Activated CD4-positive, alpha-beta T cell treated with anti-CD3 and anti-CD28 coated beads, Interleukin-2, Interleukin-6, amounts not matched to agents 100 ng/mL and 50 ng/mL, durations not matched to agents 16 hours and 8 hours (primary cell): ENCODE measurements at regions not wholly inside any gene's neighbourhood (a gene's known extent, or its start where the extent isn't known, plus 50 kb on each side); places are given as distances from the start of the nearest gene placed in this dataset.
A peak's percentile ranks its signal among the peaks of the same experiment; 100 is the strongest.

Experiments used
- DNase-seq: peaks from one replicate; pipeline ENCODE4 v3.0.0-alpha.2; 2020

DNA sequence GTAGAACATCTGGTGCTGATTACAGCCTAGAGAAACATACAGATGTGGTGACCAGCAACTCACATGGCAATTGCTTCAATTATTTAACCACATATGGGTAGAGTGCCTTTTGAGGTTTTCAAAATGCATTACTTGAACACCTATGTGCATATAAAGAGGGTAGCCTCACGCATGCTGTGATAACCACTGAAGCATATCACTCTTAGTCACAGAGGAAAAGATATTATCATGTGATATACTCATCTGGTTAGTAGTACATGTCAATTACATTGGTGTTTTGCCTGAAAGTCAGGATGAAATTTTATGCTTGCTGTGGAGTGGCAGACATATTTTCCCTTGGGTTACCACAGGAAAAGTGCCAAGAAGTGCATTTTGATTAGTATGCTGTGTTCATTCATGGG lies 459.3 kb upstream of the AGTR1 start:
- DNase-seq, result peak; percentile 3

DNA sequence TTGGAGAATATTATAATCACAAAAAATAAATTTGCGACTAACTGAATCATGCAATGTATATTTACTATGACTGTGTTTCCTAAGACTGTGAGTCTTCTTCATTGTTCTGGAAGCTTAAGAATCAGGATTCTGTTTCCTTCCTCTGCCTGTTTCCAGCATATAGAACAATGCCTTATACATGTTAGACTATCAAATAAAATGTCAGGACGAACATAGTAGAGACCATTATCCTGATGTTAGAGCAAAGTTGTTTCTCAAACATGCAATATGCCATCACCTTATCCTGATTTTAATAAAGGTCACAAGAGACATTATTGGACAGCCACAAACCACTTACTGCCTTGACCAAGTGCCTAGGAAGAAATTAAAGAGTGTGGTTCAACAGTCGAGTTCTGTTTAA lies 457.4 kb upstream of the AGTR1 start:
- DNase-seq, result no peak

DNA sequence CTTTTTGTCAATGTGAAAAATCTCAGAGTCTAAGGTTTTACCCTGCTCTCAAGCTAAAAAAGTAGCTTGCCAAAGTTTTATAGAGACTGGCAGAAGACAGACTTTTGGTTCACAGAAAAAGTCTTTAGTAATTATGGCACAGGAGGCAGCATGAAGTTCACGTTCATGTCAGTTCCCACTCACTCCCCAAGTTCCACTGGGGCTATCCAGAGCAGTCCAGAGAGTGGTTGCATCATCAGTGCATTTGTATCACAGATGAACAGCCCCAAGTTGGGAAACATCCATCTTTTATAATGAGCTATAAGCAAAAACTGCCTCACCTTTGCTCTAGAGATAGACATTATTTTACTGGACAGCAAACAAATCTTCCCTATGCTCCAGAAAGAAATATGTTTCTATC lies 454.1 kb upstream of the AGTR1 start:
- DNase-seq, result no peak

DNA sequence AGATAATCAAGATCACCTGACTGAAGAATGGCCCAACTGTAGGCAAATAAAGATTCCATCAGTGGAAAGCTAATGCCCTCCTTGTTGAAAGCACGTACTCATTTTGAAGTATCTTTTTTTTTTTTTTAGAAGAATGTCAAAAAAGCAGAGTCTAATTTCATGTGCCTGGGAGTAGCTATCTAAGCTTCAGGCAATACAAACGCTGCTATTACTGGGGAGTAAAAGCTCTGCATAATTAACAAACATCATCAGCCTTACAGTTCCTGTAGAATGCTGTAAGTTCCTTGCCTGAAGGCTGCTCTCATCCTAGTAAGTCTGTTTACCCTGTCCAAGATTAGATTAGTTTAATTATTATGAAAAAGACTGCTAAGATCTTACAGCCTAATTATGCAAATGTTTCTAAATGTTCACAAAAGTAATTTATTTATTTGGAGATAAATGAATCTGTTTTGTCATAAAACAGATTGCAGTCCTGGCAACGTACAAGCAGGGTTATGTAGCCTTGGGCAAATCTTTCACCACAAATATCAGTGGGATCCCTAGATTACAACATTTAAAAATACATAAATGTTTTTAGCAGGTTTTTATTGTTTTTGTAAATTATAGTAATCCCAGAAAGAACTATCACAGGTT lies 451.3 kb upstream of the AGTR1 start:
- DNase-seq, result no peak

DNA sequence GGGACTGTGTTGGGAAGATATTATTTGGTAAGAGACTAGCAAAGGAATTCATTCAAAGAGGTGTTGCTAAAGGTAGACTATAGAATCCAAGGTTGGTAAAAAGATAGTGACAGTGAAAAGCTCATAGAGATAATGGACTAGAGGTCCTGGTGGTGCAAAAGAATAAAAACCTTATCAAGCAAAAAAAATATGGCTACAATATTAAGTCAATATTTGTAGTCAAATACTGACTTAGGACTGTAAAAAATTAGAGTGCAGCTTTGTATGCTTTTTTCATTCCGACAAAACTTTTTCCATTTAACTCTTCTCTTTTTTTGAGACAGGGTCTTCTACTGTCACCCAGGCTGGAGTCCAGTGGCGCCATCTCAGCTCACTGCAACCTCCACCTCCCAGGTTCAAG lies 444.0 kb upstream of the AGTR1 start:
- DNase-seq, result no peak

DNA sequence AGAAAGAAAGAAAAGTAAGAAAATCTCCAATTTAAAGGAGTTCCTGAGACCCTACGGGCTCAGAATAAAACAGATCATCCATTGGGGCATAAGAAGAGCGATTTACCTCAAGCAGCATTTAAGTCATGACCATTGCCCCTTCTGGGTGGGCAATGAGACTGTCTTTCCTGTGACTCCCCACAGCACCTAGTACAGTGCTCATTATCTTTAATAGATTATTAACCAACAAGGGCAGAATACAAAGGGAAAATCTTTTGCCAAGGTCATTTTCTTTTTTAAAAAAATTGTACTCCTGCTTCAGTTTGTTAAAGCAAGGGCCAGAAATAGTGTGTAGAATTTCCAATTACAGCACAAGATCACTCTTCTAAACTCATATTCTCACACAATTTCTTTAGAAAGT lies 443.3 kb upstream of the AGTR1 start:
- no peak for DNase-seq

DNA sequence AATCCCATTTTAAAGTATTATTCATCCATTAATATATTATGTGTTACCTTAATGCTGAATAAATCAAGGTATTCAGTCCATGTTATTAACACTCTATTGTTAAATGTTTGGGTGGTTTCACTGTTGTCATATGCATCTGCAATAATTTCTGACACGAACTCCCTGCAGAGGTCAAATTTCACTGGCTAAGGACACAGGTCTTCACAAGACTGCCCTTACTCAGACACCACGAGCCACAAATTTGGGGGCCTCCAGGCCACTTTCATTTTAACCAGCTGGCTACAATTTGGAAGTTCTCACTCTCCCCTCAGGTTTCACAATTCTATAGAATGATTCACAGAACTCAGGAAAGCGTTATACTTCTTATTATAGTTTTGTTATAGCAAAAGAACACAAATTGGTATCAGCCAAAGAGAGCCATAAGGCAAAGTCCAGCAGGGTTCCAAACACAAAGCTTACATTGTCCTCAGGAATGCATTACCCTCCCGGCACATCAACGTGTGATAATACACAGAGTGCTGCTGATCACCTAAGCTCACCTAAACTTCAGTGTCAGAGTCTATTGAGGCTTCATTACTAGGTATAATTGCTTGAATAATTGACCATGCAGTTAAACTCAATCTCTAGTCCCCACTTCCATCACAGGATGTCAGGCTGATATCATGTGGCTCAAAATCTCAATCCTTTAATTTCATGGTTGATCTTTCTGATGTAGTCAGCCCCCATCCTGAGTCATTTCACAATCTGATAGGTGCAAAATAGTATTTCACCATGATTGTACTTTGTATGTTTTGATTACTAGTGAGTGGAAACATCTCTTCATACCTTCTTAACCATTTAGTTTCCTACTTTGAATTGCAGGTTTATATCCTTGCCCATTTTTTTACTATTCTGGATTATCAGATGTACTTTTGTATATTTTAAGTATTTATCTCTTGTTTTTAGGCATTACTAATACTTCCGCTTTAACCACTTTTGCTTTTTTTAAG lies 441.4 kb upstream of the AGTR1 start:
- DNase-seq, result no peak

DNA sequence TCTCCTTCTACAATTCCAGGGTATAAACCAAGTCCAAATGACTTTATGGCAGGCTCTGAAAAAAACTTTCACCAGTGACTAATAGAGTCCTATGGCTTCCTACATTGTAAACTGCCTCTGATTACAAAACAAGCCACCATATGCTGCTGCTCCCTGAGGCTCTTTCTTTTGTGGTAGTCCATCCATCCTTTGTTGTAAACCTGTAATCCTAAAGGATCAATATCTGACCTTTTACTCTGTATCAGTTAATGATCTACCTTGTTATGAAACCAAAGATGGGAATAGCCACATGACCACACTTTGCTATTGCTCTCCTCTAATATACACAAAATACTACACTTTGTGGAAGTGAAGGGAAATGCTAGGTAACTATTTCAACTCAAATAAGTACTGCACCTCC lies 434.7 kb upstream of the AGTR1 start:
- DNase-seq, result no peak

DNA sequence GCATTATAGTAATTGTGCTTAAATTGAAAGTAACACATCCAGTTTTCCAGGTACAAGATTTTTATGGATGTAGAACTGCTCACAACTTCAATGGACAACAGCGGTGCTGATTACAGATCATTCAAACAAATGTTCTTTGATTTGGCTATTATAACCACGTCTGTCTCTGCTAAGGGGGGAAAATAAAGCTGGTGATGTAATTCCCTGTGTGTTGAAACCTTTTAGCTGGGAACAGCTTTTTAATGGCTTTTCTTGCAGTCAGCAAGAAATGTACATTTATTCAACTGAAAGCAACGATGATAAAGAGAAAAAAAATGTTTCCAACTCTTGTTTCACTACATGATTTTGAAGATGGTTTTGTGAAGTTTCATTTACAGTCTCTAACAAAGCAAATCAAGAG lies 431.9 kb upstream of the AGTR1 start:
- DNase-seq, result no peak

DNA sequence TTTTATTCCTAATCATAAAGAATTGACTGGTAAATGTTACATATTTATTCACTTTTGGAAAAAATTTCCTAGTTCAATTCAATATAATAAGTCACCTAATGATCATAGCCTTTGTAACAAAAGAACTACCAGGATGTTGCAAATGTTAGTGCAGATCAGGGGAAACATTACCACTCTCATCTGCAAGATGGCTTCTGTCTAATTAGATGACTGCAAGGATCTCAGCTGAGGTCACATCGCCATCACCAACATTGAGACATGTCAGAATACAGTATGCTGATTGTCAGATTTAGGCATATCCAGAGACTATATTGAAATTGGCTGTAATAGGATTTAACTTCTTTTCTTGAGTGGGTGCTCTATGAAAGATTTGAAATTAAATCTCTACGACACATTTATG lies 431.4 kb upstream of the AGTR1 start:
- no peak for DNase-seq

DNA sequence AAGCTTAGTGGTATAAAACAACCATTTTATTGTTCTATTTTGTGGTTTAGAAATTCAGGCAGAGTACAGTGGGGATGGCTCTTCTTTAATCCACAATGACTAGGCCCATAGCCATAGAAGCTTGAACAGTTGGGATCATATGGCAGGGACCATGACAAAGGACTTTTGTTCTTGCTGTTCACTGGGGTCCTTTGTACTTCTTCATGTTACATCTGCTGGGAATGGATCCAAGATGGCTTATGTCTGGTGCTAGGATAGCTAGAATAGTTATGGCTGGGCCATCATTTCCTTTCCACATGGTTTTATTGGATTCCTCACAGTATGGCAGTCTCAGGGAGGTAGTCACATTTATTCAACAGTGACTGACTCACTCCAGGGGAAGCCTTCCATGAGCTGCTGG lies 427.9 kb upstream of the AGTR1 start:
- DNase-seq, result no peak

DNA sequence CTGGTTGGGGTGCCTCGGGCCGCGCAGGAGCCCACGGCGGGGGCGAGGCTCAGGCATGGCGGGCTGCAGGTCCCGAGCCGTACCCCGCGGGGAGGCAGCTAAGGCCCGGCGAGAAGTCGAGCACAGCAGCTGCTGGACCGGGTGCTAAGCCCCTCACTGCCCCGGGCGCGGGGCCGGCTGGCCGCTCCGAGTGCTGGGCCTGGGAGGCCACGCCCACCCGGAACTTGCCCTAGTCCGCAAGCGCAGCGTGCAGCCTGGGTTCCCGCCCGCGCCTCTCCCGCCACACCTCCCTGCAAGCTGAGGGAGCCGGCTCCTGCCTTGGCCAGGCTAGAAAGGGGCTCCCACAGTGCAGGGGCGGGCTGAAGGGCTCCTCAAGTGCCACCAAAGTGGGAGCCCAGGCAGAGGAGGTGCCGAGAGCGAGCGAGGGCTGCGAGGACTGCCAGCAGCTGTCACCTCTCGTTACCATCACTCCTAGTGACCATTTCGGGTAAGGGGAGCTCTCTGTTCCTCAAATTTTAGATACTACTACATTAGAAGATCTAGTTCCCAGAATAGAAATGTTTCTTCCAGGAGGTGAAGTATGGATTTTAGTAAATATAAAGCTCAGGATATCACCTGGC lies 417.0 kb upstream of the AGTR1 start:
- DNase-seq, result no peak

DNA sequence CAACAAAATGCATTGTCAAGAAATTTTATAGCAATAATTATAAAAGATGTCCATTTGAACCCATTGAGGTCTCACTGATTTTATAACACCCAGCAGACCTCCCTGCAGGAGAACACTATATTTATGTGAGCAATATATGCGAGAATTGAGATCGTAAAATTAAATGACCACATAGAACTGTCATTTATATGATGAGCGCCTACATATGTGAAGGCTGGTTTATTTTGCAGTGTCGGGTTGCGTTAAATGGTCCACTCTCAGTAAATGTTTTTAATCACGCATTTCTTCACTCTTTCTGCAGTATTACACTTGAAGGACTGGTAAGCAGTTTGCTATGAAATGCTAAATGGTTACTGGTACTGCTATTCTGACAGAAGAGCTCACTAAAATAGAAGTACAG lies 408.5 kb upstream of the AGTR1 start:
- DNase-seq, result no peak

DNA sequence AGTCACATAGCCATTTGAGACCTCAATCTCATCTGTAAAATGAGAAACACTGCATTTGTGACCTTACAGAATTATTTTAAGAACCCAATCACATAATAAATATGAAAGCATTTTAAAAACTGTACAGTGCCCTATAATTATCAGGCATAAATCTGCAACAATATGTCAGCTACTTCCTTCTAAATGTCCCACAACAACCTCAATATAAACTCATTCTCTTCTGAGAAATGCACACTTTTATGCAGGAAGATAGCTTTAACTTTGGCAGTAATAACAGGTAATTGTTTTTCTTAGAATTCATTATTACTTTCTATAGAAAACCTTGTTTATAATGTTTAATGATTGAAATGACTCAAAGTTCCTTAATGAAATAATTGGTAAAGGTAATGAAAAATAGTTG lies 400.7 kb upstream of the AGTR1 start:
- DNase-seq, result no peak

DNA sequence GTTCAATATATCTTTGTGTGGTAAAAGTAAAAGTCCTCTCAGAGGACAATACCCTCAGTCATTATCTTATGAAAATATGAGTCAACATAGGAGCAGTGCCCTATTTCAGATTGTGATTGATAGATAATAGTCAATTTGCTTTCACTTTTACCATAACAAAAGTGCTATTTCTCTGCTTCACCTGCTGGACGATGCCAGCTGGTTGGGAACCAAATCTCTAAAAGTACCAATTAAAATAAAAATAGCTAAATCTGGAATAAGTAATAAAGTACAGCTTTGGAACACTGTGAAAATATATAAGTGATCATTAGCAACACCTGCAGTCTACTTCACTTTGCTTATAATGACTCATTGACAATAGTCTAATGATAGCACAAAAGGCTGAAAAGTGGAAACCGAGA lies 390.3 kb upstream of the AGTR1 start:
- no peak for DNase-seq

DNA sequence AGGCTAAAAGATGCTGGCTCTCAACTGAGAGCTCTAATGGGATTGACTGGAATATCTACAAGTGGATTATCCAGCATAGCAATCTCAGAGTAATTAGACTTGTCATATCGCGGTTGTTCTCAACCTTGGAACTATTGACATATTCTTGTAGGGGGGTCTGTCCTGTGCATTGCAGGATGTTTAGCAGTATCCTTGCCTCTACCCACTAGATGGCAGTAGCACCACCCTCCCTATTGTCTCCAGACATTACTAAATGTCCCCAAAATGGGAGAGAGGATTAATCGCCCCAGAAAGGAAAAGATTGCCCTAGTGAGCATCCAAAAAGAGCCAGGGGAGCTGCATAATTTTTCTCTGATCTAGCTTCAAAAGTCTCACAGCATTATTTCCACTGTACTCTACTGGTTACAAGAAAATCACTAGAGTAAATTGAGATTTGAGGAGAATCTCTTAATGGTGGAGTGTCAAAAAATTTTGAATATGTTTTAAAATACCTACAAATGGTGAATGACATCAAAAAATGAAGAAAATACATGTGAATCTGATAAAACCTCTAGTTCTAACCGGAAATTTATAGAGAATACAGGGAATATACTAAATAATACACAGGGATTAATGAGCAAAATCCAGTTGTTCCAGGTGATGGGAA lies 388.2 kb upstream of the AGTR1 start:
- peak; percentile 53 for DNase-seq

DNA sequence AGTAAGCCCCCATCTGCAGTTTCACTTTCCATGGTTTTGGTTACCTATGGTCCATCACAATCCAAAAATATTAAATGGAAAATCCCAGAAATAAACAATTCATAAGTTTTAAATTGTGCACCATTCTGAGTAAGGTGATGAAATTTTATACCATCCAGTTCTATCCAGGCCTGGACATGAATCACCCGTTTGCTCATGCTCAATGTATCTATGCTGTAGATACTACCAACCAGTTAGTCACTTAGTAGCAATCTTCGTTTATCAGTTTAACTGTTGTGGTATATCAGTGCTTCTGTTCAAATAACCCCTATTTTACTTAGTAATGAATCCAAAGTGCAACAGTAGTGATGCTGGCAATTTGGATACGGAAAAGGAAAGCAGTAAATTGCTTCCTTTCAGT lies 381.9 kb upstream of the AGTR1 start:
- no peak for DNase-seq

DNA sequence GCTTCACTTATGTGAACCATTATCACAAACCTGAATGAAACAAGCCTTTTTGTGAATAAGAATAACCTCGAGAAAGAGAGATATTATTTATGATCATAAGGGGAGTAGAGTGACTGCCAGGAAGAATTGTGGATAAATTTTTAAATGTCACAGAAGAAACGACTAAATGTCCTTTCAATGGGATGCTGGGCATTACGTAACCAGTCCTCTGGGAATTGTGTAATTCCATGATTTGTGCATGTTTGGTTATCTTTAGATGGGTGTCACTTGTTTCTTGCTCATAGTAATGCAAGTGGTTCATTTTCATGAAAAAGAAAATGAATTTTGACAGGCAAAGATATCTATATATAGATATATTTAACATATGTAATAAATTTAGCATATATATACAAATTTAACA lies 379.5 kb upstream of the AGTR1 start:
- no peak for DNase-seq

DNA sequence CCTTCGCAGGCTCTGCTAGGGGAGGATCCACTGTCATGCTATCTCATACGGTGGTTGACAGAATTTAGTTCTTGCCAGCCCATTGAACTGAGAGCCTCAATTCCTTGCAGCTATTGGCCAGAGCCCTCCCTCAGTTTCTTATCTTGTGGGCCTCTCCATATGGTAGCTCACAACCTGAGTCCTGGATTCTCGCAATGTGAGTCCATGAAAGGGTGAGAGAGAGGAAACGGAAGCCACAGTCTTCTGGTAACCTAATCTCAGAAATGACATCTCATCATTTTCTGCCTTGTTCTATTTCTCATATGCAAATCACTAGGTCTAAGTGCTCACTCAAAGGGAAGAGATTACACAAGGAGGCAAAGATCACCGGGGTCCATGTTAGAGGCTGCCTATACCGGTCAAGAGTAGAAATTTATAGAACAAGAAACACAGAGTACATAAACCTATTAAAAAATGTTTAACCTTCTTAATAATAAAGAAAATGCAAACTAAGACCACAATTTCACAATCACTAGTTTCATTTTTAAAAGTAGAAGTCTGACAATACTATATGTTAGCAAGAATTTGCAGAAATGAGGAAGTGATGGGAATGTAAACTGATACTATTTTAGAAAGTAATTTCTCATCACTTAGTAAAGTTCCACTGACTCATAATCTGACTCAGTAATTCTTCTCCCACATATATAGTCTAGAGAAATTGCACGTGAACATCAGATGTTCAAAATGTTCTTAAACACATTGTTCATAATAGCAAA lies 378.4 kb upstream of the AGTR1 start:
- peak; percentile 71 for DNase-seq

DNA sequence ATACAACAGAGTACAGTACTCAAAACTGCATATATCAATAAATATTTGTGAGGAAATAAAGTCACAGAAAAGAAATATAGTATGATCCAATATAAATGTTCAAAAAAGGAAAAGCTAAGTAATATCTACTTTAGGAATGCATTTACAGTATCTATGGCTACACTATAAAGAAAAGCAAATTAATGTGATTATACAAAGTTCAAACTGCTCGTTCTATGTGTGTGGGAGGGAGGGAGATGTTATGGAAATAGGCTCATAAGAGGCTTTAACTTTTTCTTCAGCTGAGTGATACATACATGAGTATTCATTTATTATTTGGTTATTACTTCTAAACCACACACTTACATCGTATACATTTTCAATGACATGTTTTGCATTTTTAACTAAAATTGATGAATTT lies 377.7 kb upstream of the AGTR1 start:
- DNase-seq, result no peak

DNA sequence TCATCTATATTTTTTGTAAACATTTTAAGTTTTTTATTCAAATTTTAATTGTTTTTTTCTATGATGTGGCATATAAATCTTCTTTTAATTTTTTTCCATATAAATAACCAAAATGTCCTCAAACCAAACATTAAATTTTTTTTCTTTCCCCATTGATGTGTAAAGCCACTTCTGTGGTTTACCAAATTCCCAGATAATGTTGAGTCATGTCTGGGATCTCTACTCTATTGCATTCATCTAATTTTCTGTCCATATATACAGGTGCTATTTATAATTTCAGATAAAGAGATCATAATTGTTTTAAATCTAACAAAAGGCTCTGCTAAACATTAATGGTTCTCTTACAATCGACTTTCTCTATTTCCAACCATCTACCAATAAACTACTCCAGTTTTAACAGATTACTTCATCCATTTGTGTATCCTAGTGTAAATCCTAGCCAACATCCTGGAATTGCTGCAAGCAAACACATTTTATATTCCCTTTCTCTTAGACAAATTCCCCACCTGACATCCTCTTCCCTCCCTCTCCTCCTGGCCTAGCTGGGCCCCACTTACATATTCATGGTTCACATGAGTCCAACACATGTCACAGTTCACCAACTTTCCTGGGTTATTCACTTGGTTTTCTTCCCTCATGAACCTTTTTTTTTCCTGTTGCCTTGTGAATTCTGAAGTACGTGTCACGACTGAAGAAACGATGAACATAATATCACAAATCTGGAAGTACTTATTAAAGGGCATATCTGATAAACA lies 368.0 kb upstream of the AGTR1 start:
- DNase-seq, result no peak

DNA sequence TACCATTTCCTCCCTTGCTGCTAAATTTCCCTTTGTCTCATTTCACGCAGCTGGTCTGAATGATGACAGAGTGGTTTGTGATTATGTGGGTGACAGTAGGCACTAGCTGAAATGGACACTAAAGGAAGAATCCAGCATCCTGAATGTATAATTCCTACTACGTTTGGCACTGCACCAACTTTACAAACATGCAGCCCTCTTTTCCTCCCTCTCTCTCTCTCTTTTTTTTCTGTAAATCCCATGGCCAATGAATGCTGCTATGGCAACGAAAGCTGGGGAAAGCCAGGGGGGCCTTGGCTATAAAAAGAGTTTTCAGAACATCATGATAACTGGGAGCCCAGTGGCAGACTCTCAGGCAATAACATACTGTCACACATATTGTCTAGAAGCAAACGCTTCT lies 367.2 kb upstream of the AGTR1 start:
- no peak for DNase-seq
